ENCODE measurements at regions not wholly inside any gene's neighbourhood (a gene's known extent, or its start where the extent isn't known, plus 50 kb on each side); places are given as distances from the start of the nearest gene placed in this dataset.
"Not testable (repeated sequence)": the region's sequence is repeated elsewhere in the genome, so short reads cannot be mapped to it uniquely, and the experiment has no call there.

GRCh38 chr1:239139801-239140200 is 246.6 kb upstream of the CHRM3 start:
- no peak for DNase-seq
- no peak for ATAC-seq
- intact Hi-C loops (cut with DNase I): no loop called here

- no peak for DNase-seq
- ATAC-seq: no peak
- intact Hi-C loops (cut with DNase I): no loop called here
Observed at GRCh38 chr1:239128541-239128940, 257.8 kb upstream of the CHRM3 start.

- DNase-seq (no peak), ATAC-seq (no peak)
- intact Hi-C loops (cut with DNase I): no loop called here
Observed at GRCh38 chr1:239126884-239127283, 259.5 kb upstream of the CHRM3 start.

- DNase-seq (no peak), ATAC-seq (no peak)
- intact Hi-C loops (cut with DNase I): no loop called here
Observed at GRCh38 chr1:239125893-239126292, 260.5 kb upstream of the CHRM3 start.

- ATAC-seq: no peak
- intact Hi-C loops (cut with DNase I): no loop called here
- DNase-seq: no peak
Observed at GRCh38 chr1:239125027-239125426, 261.3 kb upstream of the CHRM3 start.

- intact Hi-C loops (cut with DNase I): no loop called here
- no peak for ATAC-seq
Observed at GRCh38 chr1:239123260-239123659, 263.1 kb upstream of the CHRM3 start.

GRCh38 chr1:239112101-239112935 is 274.1 kb upstream of the CHRM3 start:
- DNase-seq: no peak
- ATAC-seq: no peak

More at GRCh38 chr1:239123260-239123659, 263.1 kb upstream of the CHRM3 start:
- DNase-seq: no peak

GRCh38 chr1:239107676-239108075 is 278.7 kb upstream of the CHRM3 start:
- no peak for ATAC-seq
- DNase-seq: no peak
- intact Hi-C loops (cut with DNase I): no loop called here

More at GRCh38 chr1:239112101-239112935, 274.1 kb upstream of the CHRM3 start:
- intact Hi-C loops (cut with DNase I): no loop called here

GRCh38 chr1:239106689-239107088 is 279.7 kb upstream of the CHRM3 start:
- intact Hi-C loops (cut with DNase I); ATAC-seq; DNase-seq: not testable (repeated sequence)

GRCh38 chr1:239098400-239099037 is 287.8 kb upstream of the CHRM3 start:
- intact Hi-C loops (cut with DNase I): no loop called here
- no peak for DNase-seq
- no peak for ATAC-seq

- ATAC-seq (no peak), DNase-seq (no peak)
- intact Hi-C loops (cut with DNase I): no loop called here
Observed at GRCh38 chr1:239091537-239091936, 294.8 kb upstream of the CHRM3 start.

GRCh38 chr1:239084459-239085080 is 301.8 kb upstream of the CHRM3 start:
- intact Hi-C loops (cut with DNase I): no loop called here
- DNase-seq (no peak), ATAC-seq (no peak)

GRCh38 chr1:239081947-239082346 is 304.4 kb upstream of the CHRM3 start:
- ATAC-seq; intact Hi-C loops (cut with DNase I); DNase-seq: not testable (repeated sequence)

GRCh38 chr1:239067480-239067879 is 318.9 kb upstream of the CHRM3 start:
- DNase-seq (no peak), ATAC-seq (no peak)
- intact Hi-C loops (cut with DNase I): no loop called here

- ATAC-seq: no peak
- intact Hi-C loops (cut with DNase I): no loop called here
- DNase-seq: no peak
Observed at GRCh38 chr1:239067058-239067457, 319.3 kb upstream of the CHRM3 start.

- intact Hi-C loops (cut with DNase I): no loop called here
- ATAC-seq (no peak), DNase-seq (no peak)
Observed at GRCh38 chr1:239061770-239062169, 324.6 kb upstream of the CHRM3 start.

GRCh38 chr1:239058190-239058589 is 328.2 kb upstream of the CHRM3 start:
- DNase-seq (no peak), ATAC-seq (no peak)
- intact Hi-C loops (cut with DNase I): no loop called here

- intact Hi-C loops (cut with DNase I): no loop called here
- DNase-seq: no peak
- no peak for ATAC-seq
Observed at GRCh38 chr1:239056940-239057339, 329.4 kb upstream of the CHRM3 start.

GRCh38 chr1:239053279-239053678 is 333.1 kb upstream of the CHRM3 start:
- DNase-seq: no peak
- no peak for ATAC-seq
- intact Hi-C loops (cut with DNase I): no loop called here

- DNase-seq (no peak), ATAC-seq (no peak)
- intact Hi-C loops (cut with DNase I): no loop called here
Observed at GRCh38 chr1:239049571-239049970, 336.8 kb upstream of the CHRM3 start.
